ENCODE measurements at regions not wholly inside any gene's neighbourhood (a gene's known extent, or its start where the extent isn't known, plus 50 kb on each side); places are given as distances from the start of the nearest gene placed in this dataset.

DNA sequence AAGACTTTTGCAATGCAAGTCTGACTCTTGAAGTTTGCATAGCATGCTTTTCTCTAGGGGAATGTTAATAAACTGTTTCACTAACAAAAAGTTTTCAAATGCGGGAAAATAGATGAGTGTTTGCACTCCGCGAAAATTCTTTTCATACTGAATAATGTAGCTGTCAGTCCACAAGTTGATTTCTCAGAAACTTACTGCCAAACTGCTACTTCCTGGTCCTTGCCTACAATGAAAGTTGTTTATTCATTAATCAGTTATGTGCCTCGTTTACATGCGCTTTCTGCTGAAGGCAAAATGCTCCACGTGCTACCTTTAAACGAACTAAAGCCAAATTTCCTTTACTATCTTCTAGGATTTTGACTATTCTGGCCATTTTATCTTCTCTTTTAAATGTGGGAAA, 166.2 kb downstream of the MAGEB17 start:
- no peaks in the 10 kb centered on the region for H3K9me2 ChIP-seq (replicated peaks; ENCODE audit: low read depth, low read length)
- no peaks in the 10 kb centered on the region for H3K36me3 ChIP-seq (ENCODE audit: insufficient read depth, low read length)
- H3K4me1 ChIP-seq (ENCODE audit: insufficient read depth, low read length, poor library complexity, severe bottlenecking): no peaks in the 10 kb centered on the region
- H3F3A ChIP-seq (ENCODE audit: low read depth): no peaks in the 10 kb centered on the region
- H3K9ac ChIP-seq (ENCODE audit: low read depth, low read length, poor library complexity, severe bottlenecking): no peak overlapping the region
- no peaks in the 10 kb centered on the region for H4K20me1 ChIP-seq (ENCODE audit: insufficient read depth, low read length, poor library complexity, severe bottlenecking)
- no peaks in the 10 kb centered on the region for H3K27me3 ChIP-seq (ENCODE audit: insufficient read depth, low read length, poor library complexity, severe bottlenecking)
- no peak overlapping the region for H3K4me2 ChIP-seq (ENCODE audit: low read depth, low read length, poor library complexity, severe bottlenecking)
- TF ChIP-seq CTCF (conservative IDR thresholded peaks at IDR 0.05; ENCODE audit: low read length): no peak
- H3K79me2 ChIP-seq (ENCODE audit: insufficient read depth, low read length): no peaks in the 10 kb centered on the region
- no peaks in the 10 kb centered on the region for H3K9me3 ChIP-seq (ENCODE audit: insufficient read depth, low read depth, low read length)
- no peak overlapping the region for H2AFZ ChIP-seq (ENCODE audit: low read length)
- H3K4me3 ChIP-seq (ENCODE audit: low read length, poor library complexity, severe bottlenecking): no peak overlapping the region

DNA sequence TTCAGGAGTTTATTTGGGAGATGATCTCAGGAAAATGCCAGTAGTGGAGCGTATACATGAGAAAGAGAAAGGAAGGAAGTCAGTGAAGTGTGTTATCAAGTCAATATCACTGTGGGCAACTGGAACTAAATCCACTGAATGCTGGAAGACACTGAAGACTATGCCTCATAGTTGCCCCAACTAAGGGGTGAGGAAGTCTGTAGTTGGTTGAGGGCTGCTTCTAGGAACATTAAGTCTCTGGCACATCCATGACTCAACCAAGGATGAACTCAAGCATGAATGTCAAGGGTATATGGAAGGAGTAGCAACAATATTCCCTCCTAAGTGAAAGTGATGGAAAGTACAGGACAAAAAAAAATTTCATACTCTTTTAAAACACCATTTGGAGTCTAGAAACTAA, 167.9 kb downstream of the MAGEB17 start:
- Histone ChIP-seq H3K27me3 (ENCODE audit: insufficient read depth, low read length, poor library complexity, severe bottlenecking) (no peaks in the 10 kb centered on the region), H2AFZ (ENCODE audit: low read length) (no peak overlapping the region), H3F3A (ENCODE audit: low read depth) (no peaks in the 10 kb centered on the region), H3K4me1 (ENCODE audit: insufficient read depth, low read length, poor library complexity, severe bottlenecking) (no peaks in the 10 kb centered on the region), H3K9me2 (replicated peaks; ENCODE audit: low read depth, low read length) (no peaks in the 10 kb centered on the region), H3K9ac (ENCODE audit: low read depth, low read length, poor library complexity, severe bottlenecking) (no peak overlapping the region), H3K4me2 (ENCODE audit: low read depth, low read length, poor library complexity, severe bottlenecking) (no peak overlapping the region), H3K36me3 (ENCODE audit: insufficient read depth, low read length) (no peaks in the 10 kb centered on the region), H3K9me3 (ENCODE audit: insufficient read depth, low read depth, low read length) (no peaks in the 10 kb centered on the region), H3K79me2 (ENCODE audit: insufficient read depth, low read length) (no peaks in the 10 kb centered on the region), H3K4me3 (ENCODE audit: low read length, poor library complexity, severe bottlenecking) (no peak overlapping the region), H4K20me1 (ENCODE audit: insufficient read depth, low read length, poor library complexity, severe bottlenecking) (no peaks in the 10 kb centered on the region)
- TF ChIP-seq EZH2phosphoT487 (IDR thresholded peaks at IDR 0.05; ENCODE audit: borderline replicate concordance) (no peak), CTCF (conservative IDR thresholded peaks at IDR 0.05; ENCODE audit: low read length) (no peak)

GRCh38 chrX:16347968-16348670, 180.8 kb downstream of the MAGEB17 start:
- Histone ChIP-seq H3K36me3 (ENCODE audit: insufficient read depth, low read length) (no peaks in the 10 kb centered on the region), H3K4me2 (ENCODE audit: low read depth, low read length, poor library complexity, severe bottlenecking) (no peak overlapping the region), H3K4me1 (ENCODE audit: insufficient read depth, low read length, poor library complexity, severe bottlenecking) (no peaks in the 10 kb centered on the region), H3K4me3 (ENCODE audit: low read length, poor library complexity, severe bottlenecking) (no peak overlapping the region), H2AFZ (ENCODE audit: low read length) (no peak overlapping the region), H3K79me2 (ENCODE audit: insufficient read depth, low read length) (no peaks in the 10 kb centered on the region), H3K9ac (ENCODE audit: low read depth, low read length, poor library complexity, severe bottlenecking) (no peak overlapping the region), H3F3A (ENCODE audit: low read depth) (no peaks in the 10 kb centered on the region), H3K9me2 (replicated peaks; ENCODE audit: low read depth, low read length) (no peaks in the 10 kb centered on the region), H3K9me3 (ENCODE audit: insufficient read depth, low read depth, low read length) (no peaks in the 10 kb centered on the region), H3K27me3 (ENCODE audit: insufficient read depth, low read length, poor library complexity, severe bottlenecking) (no peaks in the 10 kb centered on the region), H4K20me1 (ENCODE audit: insufficient read depth, low read length, poor library complexity, severe bottlenecking) (no peaks in the 10 kb centered on the region)
- TF ChIP-seq CTCF (conservative IDR thresholded peaks at IDR 0.05; ENCODE audit: low read length): no peak
- TF ChIP-seq EZH2phosphoT487 (IDR thresholded peaks at IDR 0.05; ENCODE audit: borderline replicate concordance): no peak

Data from Loucy (cell line).